HUES64 (cell line): ENCODE measurements at regions not wholly inside any gene's neighbourhood (a gene's known extent, or its start where the extent isn't known, plus 50 kb on each side); places are given as distances from the start of the nearest gene placed in this dataset.

ENCODE experiments used
- H3K27ac ChIP-seq: 2 replicates; pipeline ENCODE4 v1.7.0; 2013; ENCODE audit warnings: low read depth, low read length, inconsistent platforms
- H3K27me3 ChIP-seq: 2 replicates; pipeline ENCODE4 v1.6.1; 2013; ENCODE audit warnings: mild to moderate bottlenecking, low read length; ENCODE audit not compliant: insufficient read depth
- H3K36me3 ChIP-seq: 2 replicates; pipeline ENCODE4 v1.6.1; 2013; ENCODE audit warnings: mild to moderate bottlenecking, low read length; ENCODE audit not compliant: insufficient read depth
- H3K4me1 ChIP-seq: 2 replicates; pipeline ENCODE4 v1.6.1; 2013; ENCODE audit warnings: mild to moderate bottlenecking, low read length, moderate library complexity; ENCODE audit not compliant: insufficient read depth
- H3K4me3 ChIP-seq: 2 replicates; pipeline ENCODE4 v1.5.1; 2013; ENCODE audit warnings: mild to moderate bottlenecking, low read length, moderate library complexity
- H3K9ac ChIP-seq: 2 replicates; pipeline ENCODE4 v1.6.1; 2013; ENCODE audit warnings: mild to moderate bottlenecking, low read depth, low read length
- H3K9me3 ChIP-seq: 2 replicates; pipeline ENCODE4 v1.6.1; 2013; ENCODE audit warnings: low read depth, low read length; ENCODE audit not compliant: insufficient read depth
- WGBS: fragments of 150-250, 120-280 bp; methylation state at CpG from one replicate; pipeline ENCODE4 v1.1.7; 2013; ENCODE audit warnings: missing lambda C conversion rate; 5-methylcytosine and 5-hydroxymethylcytosine counted together

GRCh38 chr5:74240783-74241750 lies 399.5 kb downstream of the ENC1 start:
- Histone ChIP-seq H3K9me3 (no peaks in the 10 kb centered on the region), H3K27me3 (no peaks in the 10 kb centered on the region), H3K36me3 (no peaks in the 10 kb centered on the region), H3K9ac (no peak overlapping the region), H3K27ac (no peak overlapping the region), H3K4me1 (no peaks in the 10 kb centered on the region), H3K4me3 (no peak overlapping the region)
- 81% methylated on average over 5 of the region's 5 CpGs for WGBS

- WGBS, result 96% methylated on average over 2 of the region's 2 CpGs
- no peaks in the 10 kb centered on the region for H3K9me3 ChIP-seq
- H3K4me1 ChIP-seq, result no peaks in the 10 kb centered on the region
- H3K36me3 ChIP-seq, result no peaks in the 10 kb centered on the region
- no peak overlapping the region for H3K4me3 ChIP-seq
- H3K27me3 ChIP-seq, result no peaks in the 10 kb centered on the region
- H3K9ac ChIP-seq, result no peak overlapping the region
- no peak overlapping the region for H3K27ac ChIP-seq
These were observed 401.3 kb downstream of the ENC1 start for GRCh38 chr5:74239261-74239660.

- Histone ChIP-seq H3K27ac (no peak overlapping the region), H3K4me3 (no peak overlapping the region), H3K9ac (no peak overlapping the region), H3K4me1 (no peaks in the 10 kb centered on the region), H3K36me3 (no peaks in the 10 kb centered on the region), H3K9me3 (no peaks in the 10 kb centered on the region), H3K27me3 (no peaks in the 10 kb centered on the region)
- WGBS, result 92% methylated on average over 3 of the region's 3 CpGs
These were observed 402.9 kb downstream of the ENC1 start for GRCh38 chr5:74237571-74238145.

- no peaks in the 10 kb centered on the region for H3K4me1 ChIP-seq
- H3K36me3 ChIP-seq, result no peaks in the 10 kb centered on the region
- H3K4me3 ChIP-seq, result no peak overlapping the region
- H3K9me3 ChIP-seq, result no peaks in the 10 kb centered on the region
- no peaks in the 10 kb centered on the region for H3K27me3 ChIP-seq
- no peak overlapping the region for H3K27ac ChIP-seq
- no peak overlapping the region for H3K9ac ChIP-seq
These were observed 405.0 kb downstream of the ENC1 start for GRCh38 chr5:74235552-74235951.

- no peak overlapping the region for H3K4me3 ChIP-seq
- no peaks in the 10 kb centered on the region for H3K27me3 ChIP-seq
- H3K4me1 ChIP-seq, result no peaks in the 10 kb centered on the region
- H3K9me3 ChIP-seq, result 0 out of 2 replicates have a peak, but pooled peaks cover 4% of the 10 kb centered on the region
- WGBS, result 98% methylated on average over 1 of the region's 1 CpG
- no peaks in the 10 kb centered on the region for H3K36me3 ChIP-seq
- no peak overlapping the region for H3K27ac ChIP-seq
- H3K9ac ChIP-seq, result no peak overlapping the region
These were observed 407.0 kb downstream of the ENC1 start for GRCh38 chr5:74233571-74233970.

GRCh38 chr5:74233091-74233490 lies 407.4 kb downstream of the ENC1 start:
- no peak overlapping the region for H3K27ac ChIP-seq
- H3K27me3 ChIP-seq, result no peaks in the 10 kb centered on the region

GRCh38 chr5:74232276-74232675 lies 408.3 kb downstream of the ENC1 start:
- 91% methylated on average over 2 of the region's 2 CpGs for WGBS

More at GRCh38 chr5:74233091-74233490, 407.4 kb downstream of the ENC1 start:
- no peak overlapping the region for H3K4me3 ChIP-seq
- no peaks in the 10 kb centered on the region for H3K36me3 ChIP-seq
- no peak overlapping the region for H3K9ac ChIP-seq
- no peaks in the 10 kb centered on the region for H3K4me1 ChIP-seq
- H3K9me3 ChIP-seq, result 0 out of 2 replicates have a peak, but pooled peaks cover 4% of the 10 kb centered on the region

GRCh38 chr5:74231697-74232096 lies 408.8 kb downstream of the ENC1 start:
- no peaks in the 10 kb centered on the region for H3K4me1 ChIP-seq
- no peak overlapping the region for H3K27ac ChIP-seq
- H3K4me3 ChIP-seq, result no peak overlapping the region
- no peak overlapping the region for H3K9ac ChIP-seq
- 0 out of 2 replicates have a peak, but pooled peaks cover 4% of the 10 kb centered on the region for H3K9me3 ChIP-seq
- H3K36me3 ChIP-seq, result no peaks in the 10 kb centered on the region
- no peaks in the 10 kb centered on the region for H3K27me3 ChIP-seq
- WGBS, result 86% methylated on average over 5 of the region's 5 CpGs

More at GRCh38 chr5:74232276-74232675, 408.3 kb downstream of the ENC1 start:
- no peak overlapping the region for H3K9ac ChIP-seq
- H3K4me3 ChIP-seq, result no peak overlapping the region
- H3K27me3 ChIP-seq, result no peaks in the 10 kb centered on the region
- 0 out of 2 replicates have a peak, but pooled peaks cover 4% of the 10 kb centered on the region for H3K9me3 ChIP-seq
- no peak overlapping the region for H3K27ac ChIP-seq
- H3K4me1 ChIP-seq, result no peaks in the 10 kb centered on the region
- no peaks in the 10 kb centered on the region for H3K36me3 ChIP-seq

- H3K36me3 ChIP-seq, result no peaks in the 10 kb centered on the region
- peaks cover 17% of the 10 kb centered on the region for H3K9me3 ChIP-seq
These were observed 413.6 kb downstream of the ENC1 start for GRCh38 chr5:74226716-74227485.

GRCh38 chr5:74225587-74225986 lies 414.9 kb downstream of the ENC1 start:
- Histone ChIP-seq H3K4me1 (no peaks in the 10 kb centered on the region), H3K9me3 (peaks cover 17% of the 10 kb centered on the region), H3K27me3 (no peaks in the 10 kb centered on the region), H3K27ac (no peak overlapping the region), H3K36me3 (no peaks in the 10 kb centered on the region), H3K4me3 (no peak overlapping the region), H3K9ac (no peak overlapping the region)

More at GRCh38 chr5:74226716-74227485, 413.6 kb downstream of the ENC1 start:
- Histone ChIP-seq H3K4me1 (no peaks in the 10 kb centered on the region), H3K27ac (no peak overlapping the region), H3K27me3 (no peaks in the 10 kb centered on the region), H3K4me3 (no peak overlapping the region), H3K9ac (no peak overlapping the region)
- WGBS, result 84% methylated on average over 4 of the region's 4 CpGs

GRCh38 chr5:74224331-74224730 lies 416.2 kb downstream of the ENC1 start:
- H3K9ac ChIP-seq, result no peak overlapping the region
- no peaks in the 10 kb centered on the region for H3K36me3 ChIP-seq
- H3K9me3 ChIP-seq, result peaks cover 13% of the 10 kb centered on the region
- H3K27ac ChIP-seq, result no peak overlapping the region
- no peaks in the 10 kb centered on the region for H3K27me3 ChIP-seq
- H3K4me3 ChIP-seq, result no peak overlapping the region
- no peaks in the 10 kb centered on the region for H3K4me1 ChIP-seq
